ENCODE measurements at regions not wholly inside any gene's neighbourhood (a gene's known extent, or its start where the extent isn't known, plus 50 kb on each side); places are given as distances from the start of the nearest gene placed in this dataset.

- no peak for DNase-seq (ENCODE audit: extremely low spot score, unreplicated experiment)
- Mint-ChIP-seq H3K9me3 (no peaks in the 10 kb centered on the region), H3K4me3 (no peak overlapping the region), H3K27ac (no peak overlapping the region), H3K4me1 (ENCODE audit: unreplicated experiment) (peaks cover 3% of the 10 kb centered on the region), H3K27me3 (no peaks in the 10 kb centered on the region), H3K36me3 (no peaks in the 10 kb centered on the region)
- TF ChIP-seq, protein P1, sequence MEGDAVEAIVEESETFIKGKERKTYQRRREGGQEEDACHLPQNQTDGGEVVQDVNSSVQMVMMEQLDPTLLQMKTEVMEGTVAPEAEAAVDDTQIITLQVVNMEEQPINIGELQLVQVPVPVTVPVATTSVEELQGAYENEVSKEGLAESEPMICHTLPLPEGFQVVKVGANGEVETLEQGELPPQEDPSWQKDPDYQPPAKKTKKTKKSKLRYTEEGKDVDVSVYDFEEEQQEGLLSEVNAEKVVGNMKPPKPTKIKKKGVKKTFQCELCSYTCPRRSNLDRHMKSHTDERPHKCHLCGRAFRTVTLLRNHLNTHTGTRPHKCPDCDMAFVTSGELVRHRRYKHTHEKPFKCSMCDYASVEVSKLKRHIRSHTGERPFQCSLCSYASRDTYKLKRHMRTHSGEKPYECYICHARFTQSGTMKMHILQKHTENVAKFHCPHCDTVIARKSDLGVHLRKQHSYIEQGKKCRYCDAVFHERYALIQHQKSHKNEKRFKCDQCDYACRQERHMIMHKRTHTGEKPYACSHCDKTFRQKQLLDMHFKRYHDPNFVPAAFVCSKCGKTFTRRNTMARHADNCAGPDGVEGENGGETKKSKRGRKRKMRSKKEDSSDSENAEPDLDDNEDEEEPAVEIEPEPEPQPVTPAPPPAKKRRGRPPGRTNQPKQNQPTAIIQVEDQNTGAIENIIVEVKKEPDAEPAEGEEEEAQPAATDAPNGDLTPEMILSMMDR (conservative IDR thresholded peaks at IDR 0.05): no peak
Observed at GRCh38 chr4:38195486-38195885, 235.3 kb downstream of the PTTG2 start.

GRCh38 chr4:38195911-38196310 lies 235.7 kb downstream of the PTTG2 start:
- Mint-ChIP-seq H3K27ac (no peak overlapping the region), H3K4me3 (no peak overlapping the region), H3K9me3 (no peaks in the 10 kb centered on the region), H3K27me3 (no peaks in the 10 kb centered on the region), H3K4me1 (ENCODE audit: unreplicated experiment) (no peaks in the 10 kb centered on the region), H3K36me3 (no peaks in the 10 kb centered on the region)
- DNase-seq (ENCODE audit: extremely low spot score, unreplicated experiment): no peak
- TF ChIP-seq, protein P1 (conservative IDR thresholded peaks at IDR 0.05): no peak

- TF ChIP-seq, protein P1 (conservative IDR thresholded peaks at IDR 0.05): no peak
- no peak for DNase-seq (ENCODE audit: extremely low spot score, unreplicated experiment)
- H3K9me3 Mint-ChIP-seq: peaks cover 8% of the 10 kb centered on the region
Observed at GRCh38 chr4:38202242-38202641, 242.0 kb downstream of the PTTG2 start.

GRCh38 chr4:38203609-38204008 lies 243.4 kb downstream of the PTTG2 start:
- peaks cover 13% of the 10 kb centered on the region for H3K9me3 Mint-ChIP-seq
- peaks cover 4% of the 10 kb centered on the region for H3K36me3 Mint-ChIP-seq
- no peaks in the 10 kb centered on the region for H3K27me3 Mint-ChIP-seq
- H3K4me1 Mint-ChIP-seq (ENCODE audit: unreplicated experiment): no peaks in the 10 kb centered on the region
- no peak overlapping the region for H3K27ac Mint-ChIP-seq
- H3K4me3 Mint-ChIP-seq: no peak overlapping the region
- TF ChIP-seq, protein P1 (conservative IDR thresholded peaks at IDR 0.05): no peak
- DNase-seq (ENCODE audit: extremely low spot score, unreplicated experiment): no peak

More at GRCh38 chr4:38202242-38202641, 242.0 kb downstream of the PTTG2 start:
- no peak overlapping the region for H3K4me3 Mint-ChIP-seq
- H3K36me3 Mint-ChIP-seq: peaks cover 1% of the 10 kb centered on the region
- no peaks in the 10 kb centered on the region for H3K4me1 Mint-ChIP-seq (ENCODE audit: unreplicated experiment)
- H3K27ac Mint-ChIP-seq: no peak overlapping the region
- no peaks in the 10 kb centered on the region for H3K27me3 Mint-ChIP-seq

GRCh38 chr4:38204339-38205035 lies 244.3 kb downstream of the PTTG2 start:
- Mint-ChIP-seq H3K36me3 (peaks cover 4% of the 10 kb centered on the region), H3K4me3 (no peak overlapping the region), H3K9me3 (peaks cover 13% of the 10 kb centered on the region), H3K4me1 (ENCODE audit: unreplicated experiment) (peaks cover under 1% of the 10 kb centered on the region), H3K27me3 (no peaks in the 10 kb centered on the region), H3K27ac (no peak overlapping the region)
- no peak for DNase-seq (ENCODE audit: extremely low spot score, unreplicated experiment)
- TF ChIP-seq, protein P1 (conservative IDR thresholded peaks at IDR 0.05): no peak

All from type B pancreatic cell (in vitro differentiated cells).